Parathyroid adenoma (tissue), 2 donors: ENCODE measurements at regions not wholly inside any gene's neighbourhood (a gene's known extent, or its start where the extent isn't known, plus 50 kb on each side); places are given as distances from the start of the nearest gene placed in this dataset.

Source experiments
- H2AFZ ChIP-seq: fragments of 300-600 bp; sonication (generic); one replicate; pipeline ENCODE4 v1.7.0; 2017; ENCODE audit warnings: antibody characterized with exemption, mild to moderate bottlenecking
- H3K27ac ChIP-seq: fragments of 300-600 bp; sonication (generic); one replicate; pipeline ENCODE4 v1.7.0; 2017
- H3K27me3 ChIP-seq: fragments of 300-600 bp; sonication (generic); one replicate; pipeline ENCODE4 v1.7.0; 2017; ENCODE audit warnings: low read length; ENCODE audit not compliant: control insufficient read depth, insufficient read depth
- H3K36me3 ChIP-seq: fragments of 300-600 bp; sonication (generic); one replicate; pipeline ENCODE4 v1.7.0; 2017; ENCODE audit warnings: low read length; ENCODE audit not compliant: control insufficient read depth, insufficient read depth
- H3K4me1 ChIP-seq: fragments of 300-600 bp; sonication (generic); one replicate; pipeline ENCODE4 v1.7.0; 2017; ENCODE audit warnings: control low read depth
- H3K4me2 ChIP-seq: fragments of 300-600 bp; sonication (generic); one replicate; pipeline ENCODE4 v1.7.0; 2017; ENCODE audit warnings: low read length
- H3K4me3 ChIP-seq: fragments of 300-600 bp; sonication (generic); one replicate; pipeline ENCODE4 v1.7.0; 2017; ENCODE audit warnings: low read depth, low read length
- H3K79me2 ChIP-seq: fragments of 300-600 bp; sonication (generic); one replicate; pipeline ENCODE4 v1.7.0; 2017; ENCODE audit warnings: control low read depth
- H3K9ac ChIP-seq: fragments of 300-600 bp; sonication (generic); one replicate; pipeline ENCODE4 v1.7.0; 2017; ENCODE audit warnings: mild to moderate bottlenecking
- H3K9me3 ChIP-seq: fragments of 300-600 bp; sonication (generic); one replicate; pipeline ENCODE4 v1.7.0; 2017; ENCODE audit warnings: low read length; ENCODE audit not compliant: control insufficient read depth
- CTCF ChIP-seq: fragments of 300-600 bp; sonication (generic); IDR thresholded peaks from one replicate; pipeline ENCODE4 v1.7.0; 2017; ENCODE audit warnings: antibody characterized with exemption, mild to moderate bottlenecking
- donor health status: primary hyperparathyroidism.

GRCh38 chr3:145864336-145864735 is 296.6 kb downstream of the PLOD2 start:
- H2AFZ ChIP-seq: no peak overlapping the region
- H3K27me3 ChIP-seq: no peaks in the 10 kb centered on the region
- no peaks in the 10 kb centered on the region for H3K9me3 ChIP-seq
- no peak overlapping the region for H3K4me2 ChIP-seq
- no peaks in the 10 kb centered on the region for H3K36me3 ChIP-seq
- no peaks in the 10 kb centered on the region for H3K79me2 ChIP-seq
- H3K4me3 ChIP-seq: no peak overlapping the region
- no peak for TF ChIP-seq CTCF
- H3K27ac ChIP-seq: no peak overlapping the region
- no peaks in the 10 kb centered on the region for H3K4me1 ChIP-seq
- no peak overlapping the region for H3K9ac ChIP-seq

GRCh38 chr3:145865399-145866018 is 295.5 kb downstream of the PLOD2 start:
- Histone ChIP-seq H3K4me1 (no peaks in the 10 kb centered on the region), H3K4me3 (no peak overlapping the region), H3K27me3 (no peaks in the 10 kb centered on the region), H3K79me2 (no peaks in the 10 kb centered on the region), H3K9ac (no peak overlapping the region), H2AFZ (no peak overlapping the region), H3K36me3 (no peaks in the 10 kb centered on the region), H3K27ac (no peak overlapping the region), H3K9me3 (no peaks in the 10 kb centered on the region), H3K4me2 (no peak overlapping the region)
- no peak for TF ChIP-seq CTCF

GRCh38 chr3:145869958-145870357 is 291.0 kb downstream of the PLOD2 start:
- Histone ChIP-seq H2AFZ (no peak overlapping the region), H3K4me2 (no peak overlapping the region), H3K79me2 (no peaks in the 10 kb centered on the region), H3K9me3 (no peaks in the 10 kb centered on the region), H3K9ac (no peak overlapping the region), H3K4me1 (no peaks in the 10 kb centered on the region), H3K27ac (no peak overlapping the region), H3K36me3 (no peaks in the 10 kb centered on the region), H3K27me3 (no peaks in the 10 kb centered on the region), H3K4me3 (no peak overlapping the region)
- TF ChIP-seq CTCF: no peak

- H3K27me3 ChIP-seq: no peaks in the 10 kb centered on the region
- no peaks in the 10 kb centered on the region for H3K36me3 ChIP-seq
- no peak overlapping the region for H3K27ac ChIP-seq
- no peaks in the 10 kb centered on the region for H3K9me3 ChIP-seq
- H3K4me2 ChIP-seq: no peak overlapping the region
- no peak overlapping the region for H3K9ac ChIP-seq
- no peaks in the 10 kb centered on the region for H3K4me1 ChIP-seq
- no peak overlapping the region for H2AFZ ChIP-seq
- no peaks in the 10 kb centered on the region for H3K79me2 ChIP-seq
- H3K4me3 ChIP-seq: no peak overlapping the region
- TF ChIP-seq CTCF: no peak
Observed at GRCh38 chr3:145882436-145882835, 278.5 kb downstream of the PLOD2 start.

- Histone ChIP-seq H3K4me3 (no peak overlapping the region), H3K27me3 (no peaks in the 10 kb centered on the region), H3K4me2 (no peak overlapping the region), H2AFZ (no peak overlapping the region), H3K36me3 (no peaks in the 10 kb centered on the region), H3K79me2 (no peaks in the 10 kb centered on the region), H3K9ac (no peak overlapping the region), H3K4me1 (no peaks in the 10 kb centered on the region), H3K9me3 (no peaks in the 10 kb centered on the region), H3K27ac (no peak overlapping the region)
- TF ChIP-seq CTCF: no peak
Observed at GRCh38 chr3:145889730-145890129, 271.3 kb downstream of the PLOD2 start.
